Adrenal gland (tissue), 5 donors: ENCODE measurements at regions not wholly inside any gene's neighbourhood (a gene's known extent, or its start where the extent isn't known, plus 50 kb on each side); places are given as distances from the start of the nearest gene placed in this dataset.

Experiments used
- POLR2A ChIP-seq, 2 donors: fragments of 450-650 bp; IDR thresholded peaks; one replicate each; pipeline ENCODE4 v1.6.1; 2017; ENCODE audit warnings: antibody characterized with exemption in 2 of 2, mild to moderate bottlenecking in 2 of 2, moderate library complexity in 1 of 2
- TF ChIP-seq, protein P1 (sequence below), 6 experiments: fragments of 450-650 bp in 4 of 6; fragments of 200-600 bp in 2 of 6; sonication (generic) in 1 of 6; IDR thresholded peaks; 1 replicate in 5 of 6; 2 replicates in 1 of 6; pipeline versions ENCODE4 v1.5.1 to v1.8.0; 2016 to 2021; ENCODE audit warnings: antibody characterized with exemption in 6 of 6, mild to moderate bottlenecking in 2 of 6, moderate library complexity in 1 of 6
- donor health status: DM: no; HTN: no; CAD: no.

DNA sequence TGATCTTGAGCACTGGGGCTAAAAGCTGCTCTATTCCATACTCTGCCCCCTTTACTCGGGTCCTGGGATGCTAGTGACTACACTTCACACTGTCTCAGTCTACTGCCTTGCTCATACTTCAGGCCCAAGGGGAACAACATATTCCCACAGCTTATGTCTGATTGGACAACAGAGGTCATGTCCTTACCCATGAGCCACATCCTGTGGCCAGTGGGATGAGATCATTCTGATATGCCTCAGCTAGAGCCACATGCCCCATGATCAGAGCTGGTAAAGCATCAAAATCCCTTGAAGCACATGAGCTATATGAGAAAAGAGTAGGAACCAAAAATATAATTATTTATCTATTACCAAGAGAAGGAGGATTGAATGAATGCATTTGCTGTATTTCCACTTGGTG is 290.1 kb upstream of the TSHZ3 start:
- TF ChIP-seq POLR2A (IDR thresholded peaks at IDR 0.05), result no peak
- TF ChIP-seq, protein P1, sequence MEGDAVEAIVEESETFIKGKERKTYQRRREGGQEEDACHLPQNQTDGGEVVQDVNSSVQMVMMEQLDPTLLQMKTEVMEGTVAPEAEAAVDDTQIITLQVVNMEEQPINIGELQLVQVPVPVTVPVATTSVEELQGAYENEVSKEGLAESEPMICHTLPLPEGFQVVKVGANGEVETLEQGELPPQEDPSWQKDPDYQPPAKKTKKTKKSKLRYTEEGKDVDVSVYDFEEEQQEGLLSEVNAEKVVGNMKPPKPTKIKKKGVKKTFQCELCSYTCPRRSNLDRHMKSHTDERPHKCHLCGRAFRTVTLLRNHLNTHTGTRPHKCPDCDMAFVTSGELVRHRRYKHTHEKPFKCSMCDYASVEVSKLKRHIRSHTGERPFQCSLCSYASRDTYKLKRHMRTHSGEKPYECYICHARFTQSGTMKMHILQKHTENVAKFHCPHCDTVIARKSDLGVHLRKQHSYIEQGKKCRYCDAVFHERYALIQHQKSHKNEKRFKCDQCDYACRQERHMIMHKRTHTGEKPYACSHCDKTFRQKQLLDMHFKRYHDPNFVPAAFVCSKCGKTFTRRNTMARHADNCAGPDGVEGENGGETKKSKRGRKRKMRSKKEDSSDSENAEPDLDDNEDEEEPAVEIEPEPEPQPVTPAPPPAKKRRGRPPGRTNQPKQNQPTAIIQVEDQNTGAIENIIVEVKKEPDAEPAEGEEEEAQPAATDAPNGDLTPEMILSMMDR (IDR thresholded peaks at IDR 0.05), result no peak
